Suprapubic skin (tissue), 3 donors: ENCODE measurements at regions not wholly inside any gene's neighbourhood (a gene's known extent, or its start where the extent isn't known, plus 50 kb on each side); places are given as distances from the start of the nearest gene placed in this dataset.

Experiments used
- POLR2AphosphoS5 ChIP-seq, 3 donors: sonication (generic); formaldehyde crosslinking; IDR thresholded peaks; one replicate each; pipeline ENCODE4 v1.6.1; 2017; ENCODE audit warnings: antibody characterized with exemption in 3 of 3
- TF ChIP-seq, protein P1 (sequence below), 2 donors: fragments of 200-600 bp in 1 of 2; fragments of 450-650 bp in 1 of 2; sonication (generic) in 1 of 2; IDR thresholded peaks; one replicate each; pipeline ENCODE4 v1.5.1; 2016 to 2019; ENCODE audit warnings: antibody characterized with exemption in 2 of 2, mild to moderate bottlenecking in 1 of 2, moderate library complexity in 1 of 2

- no peak for TF ChIP-seq POLR2AphosphoS5 (IDR thresholded peaks at IDR 0.05)
- TF ChIP-seq, protein P1, sequence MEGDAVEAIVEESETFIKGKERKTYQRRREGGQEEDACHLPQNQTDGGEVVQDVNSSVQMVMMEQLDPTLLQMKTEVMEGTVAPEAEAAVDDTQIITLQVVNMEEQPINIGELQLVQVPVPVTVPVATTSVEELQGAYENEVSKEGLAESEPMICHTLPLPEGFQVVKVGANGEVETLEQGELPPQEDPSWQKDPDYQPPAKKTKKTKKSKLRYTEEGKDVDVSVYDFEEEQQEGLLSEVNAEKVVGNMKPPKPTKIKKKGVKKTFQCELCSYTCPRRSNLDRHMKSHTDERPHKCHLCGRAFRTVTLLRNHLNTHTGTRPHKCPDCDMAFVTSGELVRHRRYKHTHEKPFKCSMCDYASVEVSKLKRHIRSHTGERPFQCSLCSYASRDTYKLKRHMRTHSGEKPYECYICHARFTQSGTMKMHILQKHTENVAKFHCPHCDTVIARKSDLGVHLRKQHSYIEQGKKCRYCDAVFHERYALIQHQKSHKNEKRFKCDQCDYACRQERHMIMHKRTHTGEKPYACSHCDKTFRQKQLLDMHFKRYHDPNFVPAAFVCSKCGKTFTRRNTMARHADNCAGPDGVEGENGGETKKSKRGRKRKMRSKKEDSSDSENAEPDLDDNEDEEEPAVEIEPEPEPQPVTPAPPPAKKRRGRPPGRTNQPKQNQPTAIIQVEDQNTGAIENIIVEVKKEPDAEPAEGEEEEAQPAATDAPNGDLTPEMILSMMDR (IDR thresholded peaks at IDR 0.05): no peak
Observed at GRCh38 chr7:51426163-51426562, 109.6 kb upstream of the COBL start.
